CD4-positive, alpha-beta T cell treated with Interleukin-4 for 1 hour (primary cell): ENCODE measurements at regions not wholly inside any gene's neighbourhood (a gene's known extent, or its start where the extent isn't known, plus 50 kb on each side); places are given as distances from the start of the nearest gene placed in this dataset.

ENCODE experiments used
- DNase-seq, 2 donors: peaks; one replicate each; pipeline ENCODE4 v3.0.0-alpha.2; 2020 to 2022

- no peak for DNase-seq
These were observed 163.8 kb upstream of the KLF14 start for GRCh38 chr7:130897515-130898419.

- no peak for DNase-seq
These were observed 165.1 kb upstream of the KLF14 start for GRCh38 chr7:130899071-130899560.

- no peak for DNase-seq
These were observed 165.8 kb upstream of the KLF14 start for GRCh38 chr7:130899638-130900401.

GRCh38 chr7:130900471-130901076 lies 166.6 kb upstream of the KLF14 start:
- no peak for DNase-seq

GRCh38 chr7:130901209-130901783 lies 167.3 kb upstream of the KLF14 start:
- DNase-seq, result no peak

GRCh38 chr7:130902755-130903357 lies 168.8 kb upstream of the KLF14 start:
- DNase-seq, result no peak

- peak in 1 of 2 donors; percentile 40 for DNase-seq
These were observed 169.5 kb upstream of the KLF14 start for GRCh38 chr7:130903358-130903974.

- no peak for DNase-seq
These were observed 170.2 kb upstream of the KLF14 start for GRCh38 chr7:130904031-130904757.

GRCh38 chr7:130904792-130905191 lies 170.8 kb upstream of the KLF14 start:
- DNase-seq, result no peak

- DNase-seq, result no peak
These were observed 172.6 kb upstream of the KLF14 start for GRCh38 chr7:130906575-130906974.

GRCh38 chr7:130907439-130907838 lies 173.4 kb upstream of the KLF14 start:
- no peak for DNase-seq

- DNase-seq, result no peak
These were observed 174.5 kb upstream of the KLF14 start for GRCh38 chr7:130908345-130909160.

- DNase-seq, result no peak
These were observed 175.3 kb upstream of the KLF14 start for GRCh38 chr7:130909161-130909836.

GRCh38 chr7:130909881-130910672 lies 176.1 kb upstream of the KLF14 start:
- no peak for DNase-seq

GRCh38 chr7:130910949-130911944 lies 177.2 kb upstream of the KLF14 start:
- peak in 1 of 2 donors; percentile 52 for DNase-seq

GRCh38 chr7:130912082-130912861 lies 178.3 kb upstream of the KLF14 start:
- no peak for DNase-seq
